GM18508 (cell line): ENCODE measurements at regions not wholly inside any gene's neighbourhood (a gene's known extent, or its start where the extent isn't known, plus 50 kb on each side); places are given as distances from the start of the nearest gene placed in this dataset.
A peak's percentile ranks its signal among the peaks of the same experiment; 100 is the strongest.
"Not testable (repeated sequence)": the region's sequence is repeated elsewhere in the genome, so short reads cannot be mapped to it uniquely, and the experiment has no call there.

Source experiments
- ATAC-seq: cut with Tn5 transposase; IDR thresholded peaks from one replicate; pipeline ENCODE4 v1.9.1; 2021; ENCODE audit warnings: moderate number of reproducible peaks; ENCODE audit not compliant: insufficient read depth, unreplicated experiment

DNA sequence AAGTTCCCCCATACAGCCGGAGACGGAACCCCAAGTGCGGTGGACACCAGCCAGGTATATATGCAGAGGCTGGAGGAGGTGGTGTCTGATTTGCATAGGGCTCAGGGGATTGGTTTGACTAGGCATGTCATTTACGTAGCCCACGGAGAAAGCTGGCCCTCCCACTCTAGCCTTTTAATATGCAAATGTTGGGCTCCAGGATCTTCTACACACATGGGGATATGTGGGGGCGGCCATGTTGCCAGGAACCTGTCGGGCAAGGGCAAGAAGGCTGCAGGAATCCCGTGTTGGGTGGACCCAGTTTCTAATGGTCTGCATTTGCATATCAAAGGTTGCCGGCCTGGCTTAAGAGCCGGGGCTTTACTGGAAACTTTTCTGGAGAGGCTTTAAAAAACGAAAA lies 57.4 kb downstream of the FTHL17 start:
- not testable (repeated sequence) for ATAC-seq

DNA sequence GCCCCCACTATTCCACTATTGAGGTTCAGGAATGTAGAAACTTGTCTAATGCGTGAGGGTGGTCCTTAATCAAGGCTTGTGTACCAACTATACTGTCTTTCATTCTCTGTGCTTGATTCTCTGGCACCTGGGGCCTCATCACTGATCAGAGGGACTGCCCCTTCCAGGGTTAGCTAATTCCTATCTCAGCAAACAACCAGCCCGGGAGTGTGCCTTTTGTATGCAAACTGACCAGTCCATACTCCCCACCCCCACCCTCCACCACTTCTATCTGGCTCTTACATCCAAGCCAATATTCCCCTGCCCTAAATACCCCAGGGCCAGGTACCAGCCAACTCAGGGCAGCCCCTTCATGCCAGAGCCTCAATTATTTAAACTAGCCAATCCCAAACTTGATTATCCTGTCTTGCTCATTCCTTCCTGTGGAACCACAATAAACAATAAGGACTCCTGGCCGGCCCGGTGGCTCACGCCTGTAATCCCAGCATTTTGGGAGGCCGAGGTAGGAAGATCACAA lies 59.3 kb downstream of the FTHL17 start:
- no peak for ATAC-seq

- no peak for ATAC-seq
These were observed 64.5 kb downstream of the FTHL17 start for GRCh38 chrX:31007321-31007720.

- ATAC-seq = no peak
These were observed 65.8 kb downstream of the FTHL17 start for GRCh38 chrX:31006027-31006426.

DNA sequence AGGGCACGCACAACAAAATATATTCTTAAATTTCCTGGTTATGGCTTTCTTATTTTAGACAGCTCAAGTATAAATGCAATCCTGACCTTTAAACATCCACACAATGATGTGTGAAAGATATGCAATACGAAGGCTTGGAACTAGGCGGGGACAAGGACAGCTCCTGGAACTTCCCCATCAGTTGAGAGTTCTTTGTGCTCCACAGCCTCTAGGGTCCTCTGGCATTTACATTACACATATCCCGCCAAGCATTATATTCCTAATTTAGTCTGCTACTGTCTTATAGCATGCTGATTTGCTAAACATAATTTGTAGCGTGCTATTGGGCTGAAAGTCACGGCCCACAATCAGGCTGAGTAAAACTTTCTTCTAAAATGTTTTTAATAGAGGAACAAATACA lies 74.4 kb downstream of the FTHL17 start:
- ATAC-seq = no peak

- no peak for ATAC-seq
These were observed 76.1 kb downstream of the FTHL17 start for GRCh38 chrX:30995705-30996104.

- ATAC-seq = no peak
These were observed 76.7 kb downstream of the FTHL17 start for GRCh38 chrX:30995060-30995700.

- ATAC-seq = not testable (repeated sequence)
These were observed 77.8 kb downstream of the FTHL17 start for GRCh38 chrX:30994018-30994417.

DNA sequence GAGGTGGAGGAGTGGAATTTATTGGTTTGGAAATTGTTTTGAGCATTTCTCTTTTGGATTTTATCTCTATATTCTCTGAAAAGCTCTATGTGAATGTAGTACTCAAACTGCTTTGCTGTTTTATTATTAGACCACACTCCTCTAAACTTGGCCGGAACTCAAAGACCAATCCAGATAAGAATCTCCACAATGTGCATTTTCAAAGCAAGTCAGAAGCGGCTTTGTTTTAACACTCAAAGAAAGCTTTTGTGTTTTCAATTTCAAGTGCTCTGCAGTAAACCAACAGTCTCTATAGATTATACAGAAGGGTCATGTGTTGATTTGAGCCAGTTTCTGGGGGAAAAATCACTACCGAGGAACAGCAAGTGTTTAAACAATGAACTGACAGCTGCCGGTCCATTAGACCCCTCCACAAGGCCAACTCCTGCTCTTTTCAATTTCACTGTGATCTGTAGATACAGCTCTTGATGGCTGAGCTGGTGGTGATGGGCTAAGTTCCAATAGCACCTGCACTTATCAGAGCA lies 79.4 kb downstream of the FTHL17 start:
- ATAC-seq = no peak

DNA sequence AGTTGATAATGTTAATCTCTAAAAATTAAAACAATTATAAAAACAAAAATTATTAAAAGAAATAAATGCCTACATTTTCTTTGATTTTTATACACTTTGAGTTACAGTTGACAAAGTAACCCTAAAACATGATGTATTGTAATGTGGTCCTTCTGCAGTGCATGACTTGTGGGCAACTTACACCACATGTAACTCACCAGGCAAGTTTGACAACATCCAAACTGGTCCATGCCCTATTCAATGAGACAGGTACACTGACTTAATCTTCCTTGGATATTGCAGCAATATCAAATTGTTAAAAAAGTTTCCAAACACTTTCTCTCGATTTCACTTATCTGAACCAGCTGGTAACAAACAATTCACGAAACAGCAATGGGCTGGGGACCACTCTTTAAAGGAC lies 81.5 kb downstream of the FTHL17 start:
- ATAC-seq = no peak

DNA sequence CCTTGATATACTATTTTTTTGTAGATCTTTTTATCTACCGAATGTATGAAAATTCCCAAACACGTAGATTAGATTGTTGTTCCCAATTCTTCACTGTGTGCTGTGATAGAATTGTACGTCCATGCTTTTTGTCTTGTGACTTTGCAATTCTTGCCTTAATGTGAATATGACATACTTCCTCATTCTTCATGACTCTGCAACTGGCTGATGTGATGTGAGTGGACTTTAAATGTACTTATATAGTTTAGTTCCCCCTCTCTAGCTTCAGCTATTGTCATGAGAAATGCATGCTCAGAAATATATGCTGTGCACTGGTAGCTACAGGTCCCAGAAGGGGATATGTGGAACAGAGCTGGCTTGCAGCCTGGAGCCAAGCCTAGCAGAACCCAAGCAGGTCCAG lies 89.4 kb downstream of the FTHL17 start:
- no peak for ATAC-seq

- no peak for ATAC-seq
These were observed 89.9 kb downstream of the FTHL17 start for GRCh38 chrX:30981968-30982367.

- no peak for ATAC-seq
These were observed 90.2 kb upstream of the TAB3 start for GRCh38 chrX:30979271-30979670.

DNA sequence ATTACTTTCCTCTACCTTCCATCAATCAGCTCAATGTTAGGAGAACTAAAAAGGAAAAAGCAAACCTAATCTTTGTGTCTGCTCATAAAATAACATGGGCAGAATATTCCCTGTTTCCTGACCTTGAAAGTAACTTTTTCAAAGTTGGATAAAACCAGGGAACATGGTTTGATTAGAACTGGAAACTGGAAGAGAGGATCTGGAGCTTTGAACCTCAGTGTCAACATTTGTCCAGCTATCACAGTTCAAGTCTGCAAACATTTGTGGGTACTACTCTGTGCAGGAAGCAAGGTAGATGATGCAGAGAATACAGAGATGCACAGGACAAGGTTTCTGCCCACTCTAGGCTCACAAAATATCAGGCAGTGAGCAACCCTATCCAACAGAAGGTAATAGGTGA lies 86.4 kb upstream of the TAB3 start:
- ATAC-seq = no peak

- no peak for ATAC-seq
These were observed 84.9 kb upstream of the TAB3 start for GRCh38 chrX:30973784-30974427.

GRCh38 chrX:30971774-30972603 lies 82.9 kb upstream of the TAB3 start:
- ATAC-seq = peak; percentile 94

GRCh38 chrX:30967516-30967915 lies 78.5 kb upstream of the TAB3 start:
- no peak for ATAC-seq

- ATAC-seq = no peak
These were observed 76.7 kb upstream of the TAB3 start for GRCh38 chrX:30965767-30966166.

- no peak for ATAC-seq
These were observed 72.5 kb upstream of the TAB3 start for GRCh38 chrX:30961387-30962174.

DNA sequence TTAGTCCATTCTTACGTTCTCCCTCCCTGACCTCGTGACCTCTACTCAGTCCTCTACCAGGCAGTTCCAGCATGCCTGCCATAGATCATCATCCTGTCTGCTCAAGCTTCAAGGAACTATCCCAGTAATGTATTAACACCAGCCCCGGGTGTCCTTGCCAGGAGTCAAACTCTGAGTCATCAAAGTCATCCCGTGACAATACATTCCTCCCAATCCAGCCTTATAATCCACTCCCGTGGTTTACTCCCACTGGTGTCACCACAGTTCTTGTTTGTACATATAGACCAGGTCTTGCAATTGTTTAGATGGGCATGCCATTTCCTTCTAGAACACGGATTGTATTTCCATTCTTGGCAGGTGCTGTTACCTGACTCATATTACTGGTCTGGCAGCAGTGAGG lies 68.7 kb upstream of the TAB3 start:
- ATAC-seq = no peak
